Adrenal gland (tissue), 9 donors: ENCODE measurements at regions not wholly inside any gene's neighbourhood (a gene's known extent, or its start where the extent isn't known, plus 50 kb on each side); places are given as distances from the start of the nearest gene placed in this dataset.

Experiments
- DNase-seq, 7 donors: peaks; one replicate each; pipeline ENCODE4 v3.0.0-alpha.2; 2019 to 2020
- H3K27ac ChIP-seq, 5 donors: fragments of 200-600 bp; sonication (generic) in 4 of 5; 1 replicate in 3 of 5; 2 replicates in 2 of 5; pipeline versions ENCODE4 v1.5.1 to v1.8.0; 2016 to 2020; ENCODE audit warnings: mild to moderate bottlenecking in 1 of 5
- H3K27me3 ChIP-seq: fragments of 200-600 bp; 2 replicates; pipeline ENCODE4 v1.8.0; 2021
- H3K36me3 ChIP-seq, 2 donors: fragments of 200-600 bp; replicated peaks in 1 of 2; 1 replicate in 1 of 2; 2 replicates in 1 of 2; pipeline versions ENCODE4 v1.5.1 to v1.8.0; 2018 to 2022
- H3K4me1 ChIP-seq, 2 donors: fragments of 200-600 bp; replicated peaks in 1 of 2; 1 replicate in 1 of 2; 2 replicates in 1 of 2; pipeline versions ENCODE4 v1.5.1 to v1.8.0; 2018 to 2021
- H3K4me3 ChIP-seq, 4 donors: fragments of 200-600 bp; sonication (generic) in 3 of 4; one replicate each; pipeline ENCODE4 v1.5.1; 2016 to 2018
- H3K9me3 ChIP-seq, 3 donors: fragments of 200-600 bp; sonication (generic) in 1 of 3; replicated peaks in 1 of 3; 1 replicate in 2 of 3; 2 replicates in 1 of 3; pipeline versions ENCODE4 v1.5.1 to v1.8.0; 2016 to 2021
- POLR2A ChIP-seq, 2 donors: fragments of 450-650 bp; IDR thresholded peaks; one replicate each; pipeline ENCODE4 v1.6.1; 2017; ENCODE audit warnings: antibody characterized with exemption in 2 of 2, mild to moderate bottlenecking in 2 of 2, moderate library complexity in 1 of 2
- WGBS, 4 donors: extraction: QIAGEN DNeasy Blood & Tissue Kit in 2 of 4; methylation state at CpG; one replicate each; pipeline versions ENCODE4 v1.1.5 to v1.1.7; 2013 to 2017; 5-methylcytosine and 5-hydroxymethylcytosine counted together
- intact Hi-C, 2 donors: fragments of 100-400 bp; cut with DNase I; formaldehyde crosslinking; loops; one replicate each; pipeline versions ENCODE4 v1.14.1 to v1.15.0; 2022 to 2023
- TF ChIP-seq, protein P1 (sequence below), 6 experiments: fragments of 450-650 bp in 4 of 6; fragments of 200-600 bp in 2 of 6; sonication (generic) in 1 of 6; IDR thresholded peaks; 1 replicate in 5 of 6; 2 replicates in 1 of 6; pipeline versions ENCODE4 v1.5.1 to v1.8.0; 2016 to 2021; ENCODE audit warnings: antibody characterized with exemption in 6 of 6, mild to moderate bottlenecking in 2 of 6, moderate library complexity in 1 of 6
- donor health status: healthy with polysubstance abuse.
- donor health status: Bipolar disorder and iron deficiency.
- donor health status: DM: yes; HTN: yes; CAD: no.
- donor health status: DM: no; HTN: no; CAD: no.
- donor health status: DM: no; HTN: no; CAD: no.

DNA sequence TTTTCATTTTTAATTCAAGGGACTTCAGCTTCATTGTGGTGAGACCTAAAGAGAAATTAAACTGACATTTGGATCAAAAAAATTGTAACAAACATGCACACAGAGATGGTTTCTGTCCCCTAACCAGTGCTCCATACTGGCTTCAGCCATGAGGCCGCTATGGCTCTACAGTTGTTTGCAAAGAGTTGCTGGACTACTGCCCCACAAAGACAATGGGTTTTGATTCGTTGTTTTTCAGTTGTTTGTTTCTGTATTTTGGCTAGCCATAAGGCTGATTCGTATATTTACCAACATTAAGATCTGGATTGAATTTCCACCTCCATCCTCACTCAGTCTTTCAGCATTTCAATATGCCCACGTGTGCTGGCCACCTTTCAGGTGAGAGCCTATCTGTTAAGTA, 163.7 kb upstream of the KIF2A start:
- no peak overlapping the region for H3K27ac ChIP-seq
- no peak overlapping the region for H3K4me3 ChIP-seq
- no peaks in the 10 kb centered on the region for H3K36me3 ChIP-seq
- no peak for TF ChIP-seq POLR2A (IDR thresholded peaks at IDR 0.05)
- TF ChIP-seq, protein P1, sequence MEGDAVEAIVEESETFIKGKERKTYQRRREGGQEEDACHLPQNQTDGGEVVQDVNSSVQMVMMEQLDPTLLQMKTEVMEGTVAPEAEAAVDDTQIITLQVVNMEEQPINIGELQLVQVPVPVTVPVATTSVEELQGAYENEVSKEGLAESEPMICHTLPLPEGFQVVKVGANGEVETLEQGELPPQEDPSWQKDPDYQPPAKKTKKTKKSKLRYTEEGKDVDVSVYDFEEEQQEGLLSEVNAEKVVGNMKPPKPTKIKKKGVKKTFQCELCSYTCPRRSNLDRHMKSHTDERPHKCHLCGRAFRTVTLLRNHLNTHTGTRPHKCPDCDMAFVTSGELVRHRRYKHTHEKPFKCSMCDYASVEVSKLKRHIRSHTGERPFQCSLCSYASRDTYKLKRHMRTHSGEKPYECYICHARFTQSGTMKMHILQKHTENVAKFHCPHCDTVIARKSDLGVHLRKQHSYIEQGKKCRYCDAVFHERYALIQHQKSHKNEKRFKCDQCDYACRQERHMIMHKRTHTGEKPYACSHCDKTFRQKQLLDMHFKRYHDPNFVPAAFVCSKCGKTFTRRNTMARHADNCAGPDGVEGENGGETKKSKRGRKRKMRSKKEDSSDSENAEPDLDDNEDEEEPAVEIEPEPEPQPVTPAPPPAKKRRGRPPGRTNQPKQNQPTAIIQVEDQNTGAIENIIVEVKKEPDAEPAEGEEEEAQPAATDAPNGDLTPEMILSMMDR (IDR thresholded peaks at IDR 0.05) = no peak
- H3K27me3 ChIP-seq = peaks cover 5% of the 10 kb centered on the region
- intact Hi-C loops = no loop called here
- no peaks in the 10 kb centered on the region for H3K9me3 ChIP-seq
- no peak for DNase-seq
- 58 to 83% (median 65%) methylated on average over 4 of the region's 4 CpGs for WGBS, 4 donors
- no peaks in the 10 kb centered on the region for H3K4me1 ChIP-seq

DNA sequence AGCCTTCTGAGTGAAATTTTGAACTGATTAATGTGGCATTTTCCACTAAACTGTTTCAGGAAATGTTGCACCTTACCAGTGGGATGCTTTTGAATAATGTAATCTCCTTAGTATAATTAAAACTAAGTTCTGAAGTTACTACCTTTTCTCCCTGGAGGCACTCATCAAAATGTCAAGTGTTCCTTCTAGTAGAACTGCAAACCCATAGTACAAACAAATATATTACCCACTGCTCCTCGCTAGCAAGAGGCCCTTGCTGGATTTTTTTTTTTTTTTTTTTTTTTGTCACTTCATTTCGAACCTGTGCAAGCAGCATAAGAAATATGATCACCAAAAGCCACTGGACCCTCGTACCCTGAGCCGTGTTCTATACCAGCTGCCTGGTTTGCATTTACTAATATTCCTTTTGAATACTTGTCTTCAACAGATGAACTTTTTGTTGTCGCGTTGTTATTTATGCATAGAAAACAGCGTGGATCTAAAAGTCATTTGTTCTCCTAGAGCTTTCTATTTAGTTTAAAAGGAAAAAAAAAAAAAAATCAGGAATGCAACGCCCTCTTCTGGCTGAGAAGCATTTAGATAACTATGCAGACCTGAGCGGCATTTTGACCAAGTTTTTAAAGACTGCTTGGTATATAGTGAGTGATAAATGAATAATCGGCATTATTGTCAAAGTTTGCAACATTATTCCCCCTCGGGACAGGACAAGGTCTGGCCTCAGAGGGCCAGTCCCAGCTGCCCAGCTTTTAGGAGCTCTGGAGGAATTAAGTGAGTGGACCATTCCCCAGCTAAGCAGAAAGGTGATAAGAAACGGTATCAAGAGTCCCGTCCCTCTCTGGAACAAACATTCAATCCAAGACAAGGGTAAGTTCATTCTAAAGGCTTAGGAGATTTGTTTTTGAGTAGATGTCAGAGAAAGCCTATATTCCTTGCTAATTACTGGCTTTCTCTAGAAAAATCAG, 162.5 kb upstream of the KIF2A start:
- H3K27me3 ChIP-seq = peaks cover 5% of the 10 kb centered on the region
- no peaks in the 10 kb centered on the region for H3K9me3 ChIP-seq
- no peaks in the 10 kb centered on the region for H3K4me1 ChIP-seq
- TF ChIP-seq, protein P1 (IDR thresholded peaks at IDR 0.05) = peak in 5 of 6 experiments; percentile 35 to 55 (median 40)
- no peak for TF ChIP-seq POLR2A (IDR thresholded peaks at IDR 0.05)
- WGBS, 4 donors = 20 to 25% (median 21%) methylated on average over 12 to 13 of the region's 13 CpGs
- no peak overlapping the region for H3K4me3 ChIP-seq
- intact Hi-C loops = no loop called here
- no peak overlapping the region for H3K27ac ChIP-seq
- no peaks in the 10 kb centered on the region for H3K36me3 ChIP-seq
- no peak for DNase-seq

DNA sequence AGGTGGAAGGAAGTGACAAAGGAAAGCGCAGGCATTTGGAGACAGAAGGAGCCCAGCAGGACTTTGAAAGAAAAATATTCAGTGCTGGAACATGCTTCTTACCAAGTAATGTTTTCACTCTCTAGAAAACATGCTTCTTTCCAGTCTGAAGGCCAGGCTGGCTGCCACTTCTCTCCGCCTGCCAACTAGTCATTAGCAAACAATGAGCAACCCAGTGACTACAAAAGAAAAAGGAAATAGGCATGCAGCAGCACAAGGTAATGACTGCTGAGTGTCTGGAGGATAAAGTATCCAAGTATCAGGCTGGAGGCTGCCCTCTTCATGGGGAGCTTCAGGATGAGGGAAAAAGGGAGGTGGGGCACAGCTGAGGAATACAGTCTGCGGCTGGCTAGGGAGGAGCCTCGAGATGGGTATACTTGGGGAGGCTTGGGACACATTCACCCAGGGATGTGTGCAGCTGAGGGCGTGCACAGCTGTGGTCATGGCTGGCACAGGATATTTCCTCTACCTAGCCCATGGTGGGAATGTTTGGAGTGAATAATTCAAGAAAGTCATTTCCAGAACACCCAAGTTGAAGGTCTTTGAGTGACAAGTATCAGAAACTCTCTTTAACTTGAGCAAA, 161.5 kb upstream of the KIF2A start:
- DNase-seq = peak in 1 of 7 donors; percentile 9
- 64 to 72% (median 68%) methylated on average over 5 of the region's 5 CpGs for WGBS, 4 donors
- Histone ChIP-seq H3K4me1 (no peaks in the 10 kb centered on the region), H3K4me3 (no peak overlapping the region), H3K27me3 (peaks cover 5% of the 10 kb centered on the region), H3K36me3 (no peaks in the 10 kb centered on the region), H3K9me3 (no peaks in the 10 kb centered on the region), H3K27ac (no peak overlapping the region)
- intact Hi-C loops = no loop called here
- TF ChIP-seq, protein P1 (IDR thresholded peaks at IDR 0.05) = no peak
- no peak for TF ChIP-seq POLR2A (IDR thresholded peaks at IDR 0.05)

DNA sequence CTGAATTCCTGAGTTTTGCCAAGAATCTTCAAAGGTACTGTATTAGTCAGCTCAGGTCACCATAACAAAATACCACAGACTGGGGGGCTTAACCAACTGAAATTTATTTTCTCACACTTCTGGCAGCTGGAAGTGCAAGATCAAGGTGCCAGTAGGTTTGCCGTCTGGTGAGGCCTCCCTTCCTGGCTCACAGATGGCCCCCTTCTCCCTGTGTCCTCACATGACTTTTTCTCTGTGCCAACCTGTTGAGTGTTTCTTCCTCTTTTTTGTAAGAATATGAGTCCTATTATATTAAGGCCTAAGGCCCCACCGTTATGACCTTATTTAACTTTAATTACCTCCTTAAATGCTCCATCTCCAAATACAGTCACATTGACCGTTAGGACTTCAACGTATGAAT, 156.1 kb upstream of the KIF2A start:
- H3K4me3 ChIP-seq = no peak overlapping the region
- 64 to 78% (median 70%) methylated on average over 4 of the region's 4 CpGs for WGBS, 4 donors
- intact Hi-C loops = no loop called here
- H3K27ac ChIP-seq = no peak overlapping the region
- no peaks in the 10 kb centered on the region for H3K9me3 ChIP-seq
- no peaks in the 10 kb centered on the region for H3K36me3 ChIP-seq
- H3K4me1 ChIP-seq = no peaks in the 10 kb centered on the region
- peaks cover 4% of the 10 kb centered on the region for H3K27me3 ChIP-seq
- TF ChIP-seq POLR2A (IDR thresholded peaks at IDR 0.05) = no peak
- TF ChIP-seq, protein P1 (IDR thresholded peaks at IDR 0.05) = no peak
- DNase-seq = no peak
